Pons (tissue), 1 donor: ENCODE measurements at regions not wholly inside any gene's neighbourhood (a gene's known extent, or its start where the extent isn't known, plus 50 kb on each side); places are given as distances from the start of the nearest gene placed in this dataset.

Experiments
- DNase-seq: peaks from one replicate; pipeline ENCODE4 v3.0.0-alpha.2; 2016; ENCODE audit warnings: low spot score

DNA sequence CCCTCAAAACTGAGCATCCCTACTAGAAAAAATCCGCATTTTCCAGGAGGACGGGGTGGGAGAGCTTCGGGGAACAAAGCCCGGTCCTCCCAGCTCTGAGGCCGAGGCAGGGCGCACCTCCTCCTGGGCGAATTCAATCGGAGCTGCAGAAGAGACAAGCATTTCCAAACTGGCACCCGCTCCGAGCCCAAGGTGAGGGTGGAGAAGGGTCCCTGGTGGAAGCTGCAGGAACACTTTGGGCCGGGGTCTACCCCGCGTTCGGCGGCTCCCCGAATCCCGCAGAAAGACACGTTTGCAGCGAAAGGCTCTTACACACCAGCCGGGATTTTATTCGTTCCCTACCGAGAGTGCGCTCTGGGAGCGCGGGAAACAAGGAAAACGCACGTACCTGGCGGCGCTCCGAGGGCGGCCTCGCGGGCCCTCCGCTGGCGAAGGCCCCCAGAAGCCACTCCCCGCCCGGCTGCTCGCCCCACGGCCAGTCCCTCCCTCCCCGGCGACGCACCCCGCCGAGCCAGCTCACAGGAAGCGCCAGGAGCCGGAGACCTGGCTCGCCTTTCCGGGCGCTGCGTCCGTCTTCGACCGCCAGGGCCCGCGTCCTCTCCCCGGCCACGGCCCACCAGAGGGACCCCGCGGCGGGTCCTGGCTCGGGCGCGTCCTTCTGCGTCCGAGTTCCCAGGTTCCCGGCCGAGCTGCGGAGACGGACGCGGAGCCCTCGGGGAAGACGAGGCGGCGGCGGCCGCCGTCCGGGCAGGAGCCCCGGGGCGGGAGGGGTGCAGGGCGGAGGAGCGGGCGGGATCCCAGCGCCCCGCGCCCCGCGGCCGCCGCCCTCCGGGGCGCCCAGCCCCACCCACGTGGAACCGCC is 49.8 kb upstream of the BAHCC1 start:
- peak; percentile 35 for DNase-seq
